ENCODE measurements at regions not wholly inside any gene's neighbourhood (a gene's known extent, or its start where the extent isn't known, plus 50 kb on each side); places are given as distances from the start of the nearest gene placed in this dataset.

GRCh38 chr20:6599876-6600735 lies 167.4 kb upstream of the BMP2 start:
- no peaks in the 10 kb centered on the region for H3K27me3 ChIP-seq (ENCODE audit: insufficient read depth, low read length)
- no peak overlapping the region for H3K27ac ChIP-seq (ENCODE audit: low read length)
- H3K9me3 ChIP-seq (ENCODE audit: insufficient read depth, low read depth, low read length): no peaks in the 10 kb centered on the region
- H3K4me1 ChIP-seq (ENCODE audit: insufficient read depth, low read length): no peaks in the 10 kb centered on the region
- no peaks in the 10 kb centered on the region for H3K36me3 ChIP-seq (ENCODE audit: insufficient read depth, low read depth, low read length)
- no peak overlapping the region for H3K9ac ChIP-seq (ENCODE audit: low read depth, low read length)
- H3K4me3 ChIP-seq (ENCODE audit: low read length): no peak overlapping the region

- Histone ChIP-seq H3K36me3 (ENCODE audit: insufficient read depth, low read depth, low read length) (no peaks in the 10 kb centered on the region), H3K9me3 (ENCODE audit: insufficient read depth, low read depth, low read length) (no peaks in the 10 kb centered on the region), H3K4me1 (ENCODE audit: insufficient read depth, low read length) (no peaks in the 10 kb centered on the region), H3K9ac (ENCODE audit: low read depth, low read length) (no peak overlapping the region), H3K27me3 (ENCODE audit: insufficient read depth, low read length) (no peaks in the 10 kb centered on the region), H3K27ac (ENCODE audit: low read length) (no peak overlapping the region), H3K4me3 (ENCODE audit: low read length) (no peak overlapping the region)
These were observed 171.8 kb upstream of the BMP2 start for GRCh38 chr20:6595704-6596103.

GRCh38 chr20:6590891-6591637 lies 176.4 kb upstream of the BMP2 start:
- no peak overlapping the region for H3K27ac ChIP-seq (ENCODE audit: low read length)
- no peaks in the 10 kb centered on the region for H3K36me3 ChIP-seq (ENCODE audit: insufficient read depth, low read depth, low read length)
- no peaks in the 10 kb centered on the region for H3K27me3 ChIP-seq (ENCODE audit: insufficient read depth, low read length)
- no peaks in the 10 kb centered on the region for H3K4me1 ChIP-seq (ENCODE audit: insufficient read depth, low read length)
- H3K9me3 ChIP-seq (ENCODE audit: insufficient read depth, low read depth, low read length): no peaks in the 10 kb centered on the region
- H3K4me3 ChIP-seq (ENCODE audit: low read length): no peak overlapping the region
- no peak overlapping the region for H3K9ac ChIP-seq (ENCODE audit: low read depth, low read length)

GRCh38 chr20:6588296-6588695 lies 179.2 kb upstream of the BMP2 start:
- H3K36me3 ChIP-seq (ENCODE audit: insufficient read depth, low read depth, low read length): no peaks in the 10 kb centered on the region
- H3K9me3 ChIP-seq (ENCODE audit: insufficient read depth, low read depth, low read length): no peaks in the 10 kb centered on the region
- H3K4me1 ChIP-seq (ENCODE audit: insufficient read depth, low read length): no peaks in the 10 kb centered on the region
- no peaks in the 10 kb centered on the region for H3K27me3 ChIP-seq (ENCODE audit: insufficient read depth, low read length)
- no peak overlapping the region for H3K9ac ChIP-seq (ENCODE audit: low read depth, low read length)
- H3K27ac ChIP-seq (ENCODE audit: low read length): no peak overlapping the region
- H3K4me3 ChIP-seq (ENCODE audit: low read length): no peak overlapping the region

GRCh38 chr20:6583134-6583738 lies 184.2 kb upstream of the BMP2 start:
- Histone ChIP-seq H3K9me3 (ENCODE audit: insufficient read depth, low read depth, low read length) (no peaks in the 10 kb centered on the region), H3K27me3 (ENCODE audit: insufficient read depth, low read length) (no peaks in the 10 kb centered on the region), H3K4me1 (ENCODE audit: insufficient read depth, low read length) (no peaks in the 10 kb centered on the region), H3K36me3 (ENCODE audit: insufficient read depth, low read depth, low read length) (no peaks in the 10 kb centered on the region), H3K4me3 (ENCODE audit: low read length) (no peak overlapping the region), H3K27ac (ENCODE audit: low read length) (no peak overlapping the region), H3K9ac (ENCODE audit: low read depth, low read length) (no peak overlapping the region)

- Histone ChIP-seq H3K4me3 (ENCODE audit: low read length) (no peak overlapping the region), H3K27me3 (ENCODE audit: insufficient read depth, low read length) (no peaks in the 10 kb centered on the region), H3K9ac (ENCODE audit: low read depth, low read length) (no peak overlapping the region), H3K4me1 (ENCODE audit: insufficient read depth, low read length) (no peaks in the 10 kb centered on the region), H3K36me3 (ENCODE audit: insufficient read depth, low read depth, low read length) (no peaks in the 10 kb centered on the region), H3K9me3 (ENCODE audit: insufficient read depth, low read depth, low read length) (no peaks in the 10 kb centered on the region), H3K27ac (ENCODE audit: low read length) (no peak overlapping the region)
These were observed 185.0 kb upstream of the BMP2 start for GRCh38 chr20:6582449-6582848.

GRCh38 chr20:6580486-6580885 lies 187.0 kb upstream of the BMP2 start:
- Histone ChIP-seq H3K36me3 (ENCODE audit: insufficient read depth, low read depth, low read length) (no peaks in the 10 kb centered on the region), H3K27me3 (ENCODE audit: insufficient read depth, low read length) (no peaks in the 10 kb centered on the region), H3K4me3 (ENCODE audit: low read length) (no peak overlapping the region), H3K4me1 (ENCODE audit: insufficient read depth, low read length) (no peaks in the 10 kb centered on the region), H3K9ac (ENCODE audit: low read depth, low read length) (no peak overlapping the region), H3K27ac (ENCODE audit: low read length) (no peak overlapping the region), H3K9me3 (ENCODE audit: insufficient read depth, low read depth, low read length) (no peaks in the 10 kb centered on the region)

GRCh38 chr20:6579824-6580223 lies 187.7 kb upstream of the BMP2 start:
- Histone ChIP-seq H3K4me1 (ENCODE audit: insufficient read depth, low read length) (no peaks in the 10 kb centered on the region), H3K27ac (ENCODE audit: low read length) (no peak overlapping the region), H3K4me3 (ENCODE audit: low read length) (no peak overlapping the region), H3K36me3 (ENCODE audit: insufficient read depth, low read depth, low read length) (no peaks in the 10 kb centered on the region), H3K27me3 (ENCODE audit: insufficient read depth, low read length) (no peaks in the 10 kb centered on the region), H3K9me3 (ENCODE audit: insufficient read depth, low read depth, low read length) (no peaks in the 10 kb centered on the region), H3K9ac (ENCODE audit: low read depth, low read length) (no peak overlapping the region)

- no peak overlapping the region for H3K27ac ChIP-seq (ENCODE audit: low read length)
- no peaks in the 10 kb centered on the region for H3K9me3 ChIP-seq (ENCODE audit: insufficient read depth, low read depth, low read length)
- no peaks in the 10 kb centered on the region for H3K27me3 ChIP-seq (ENCODE audit: insufficient read depth, low read length)
- H3K4me3 ChIP-seq (ENCODE audit: low read length): no peak overlapping the region
- H3K4me1 ChIP-seq (ENCODE audit: insufficient read depth, low read length): no peaks in the 10 kb centered on the region
- no peak overlapping the region for H3K9ac ChIP-seq (ENCODE audit: low read depth, low read length)
- no peaks in the 10 kb centered on the region for H3K36me3 ChIP-seq (ENCODE audit: insufficient read depth, low read depth, low read length)
These were observed 188.1 kb upstream of the BMP2 start for GRCh38 chr20:6579417-6579816.

GRCh38 chr20:6577451-6577850 lies 190.0 kb upstream of the BMP2 start:
- H3K4me3 ChIP-seq (ENCODE audit: low read length): no peak overlapping the region
- no peak overlapping the region for H3K9ac ChIP-seq (ENCODE audit: low read depth, low read length)
- no peaks in the 10 kb centered on the region for H3K27me3 ChIP-seq (ENCODE audit: insufficient read depth, low read length)
- no peaks in the 10 kb centered on the region for H3K4me1 ChIP-seq (ENCODE audit: insufficient read depth, low read length)
- H3K36me3 ChIP-seq (ENCODE audit: insufficient read depth, low read depth, low read length): no peaks in the 10 kb centered on the region
- H3K9me3 ChIP-seq (ENCODE audit: insufficient read depth, low read depth, low read length): no peaks in the 10 kb centered on the region
- H3K27ac ChIP-seq (ENCODE audit: low read length): no peak overlapping the region

GRCh38 chr20:6576726-6577125 lies 190.8 kb upstream of the BMP2 start:
- Histone ChIP-seq H3K9ac (ENCODE audit: low read depth, low read length) (no peak overlapping the region), H3K9me3 (ENCODE audit: insufficient read depth, low read depth, low read length) (no peaks in the 10 kb centered on the region), H3K4me3 (ENCODE audit: low read length) (no peak overlapping the region), H3K4me1 (ENCODE audit: insufficient read depth, low read length) (no peaks in the 10 kb centered on the region), H3K27me3 (ENCODE audit: insufficient read depth, low read length) (no peaks in the 10 kb centered on the region), H3K27ac (ENCODE audit: low read length) (no peak overlapping the region), H3K36me3 (ENCODE audit: insufficient read depth, low read depth, low read length) (no peaks in the 10 kb centered on the region)
